ENCODE measurements at regions not wholly inside any gene's neighbourhood (a gene's known extent, or its start where the extent isn't known, plus 50 kb on each side); places are given as distances from the start of the nearest gene placed in this dataset.
"Not testable (repeated sequence)": the region's sequence is repeated elsewhere in the genome, so short reads cannot be mapped to it uniquely, and the experiment has no call there.

- no peak for DNase-seq (ENCODE audit: low read depth in 2 of 2)
These were observed 1266.2 kb downstream of the TMEM121 start for GRCh38 chr14:106792543-106792942.

GRCh38 chr14:106798166-106798565 lies 1271.8 kb downstream of the TMEM121 start:
- not testable (repeated sequence) for H3K4me1 ChIP-seq (ENCODE audit: control insufficient read depth, extremely low read depth, insufficient read depth, low read length); H2AFZ ChIP-seq (ENCODE audit: low read length); H3K36me3 ChIP-seq (ENCODE audit: control insufficient read depth, insufficient read depth, low read length); H3K27ac ChIP-seq (ENCODE audit: insufficient read depth, low read length); H3K9ac ChIP-seq (ENCODE audit: insufficient read depth, low read length); H3K4me3 ChIP-seq (replicated peaks in 1 of 4; ENCODE audit: control extremely low read depth in 1 of 4, insufficient read depth in 1 of 4, low read depth in 3 of 4, low read length in 4 of 4); DNase-seq (ENCODE audit: low read depth in 2 of 2); H3K79me2 ChIP-seq (ENCODE audit: control insufficient read depth, insufficient read depth, low read length); H3K27me3 ChIP-seq (ENCODE audit: control insufficient read depth, insufficient read depth, low read length); H4K20me1 ChIP-seq (ENCODE audit: control insufficient read depth, extremely low read depth, insufficient read depth, low read length); H3K9me3 ChIP-seq (ENCODE audit: control insufficient read depth, insufficient read depth, low read depth, low read length); H3K4me2 ChIP-seq (ENCODE audit: extremely low read depth, insufficient read depth, low read length)

More at GRCh38 chr14:106792543-106792942, 1266.2 kb downstream of the TMEM121 start:
- Histone ChIP-seq H3K4me1 (ENCODE audit: control insufficient read depth, extremely low read depth, insufficient read depth, low read length) (no peaks in the 10 kb centered on the region), H4K20me1 (ENCODE audit: control insufficient read depth, extremely low read depth, insufficient read depth, low read length) (no peaks in the 10 kb centered on the region), H2AFZ (ENCODE audit: low read length) (no peak overlapping the region), H3K4me3 (replicated peaks in 1 of 4; ENCODE audit: control extremely low read depth in 1 of 4, insufficient read depth in 1 of 4, low read depth in 3 of 4, low read length in 4 of 4) (no peak overlapping the region), H3K9me3 (ENCODE audit: control insufficient read depth, insufficient read depth, low read depth, low read length) (no peaks in the 10 kb centered on the region), H3K36me3 (ENCODE audit: control insufficient read depth, insufficient read depth, low read length) (no peaks in the 10 kb centered on the region), H3K27ac (ENCODE audit: insufficient read depth, low read length) (no peak overlapping the region), H3K4me2 (ENCODE audit: extremely low read depth, insufficient read depth, low read length) (no peak overlapping the region), H3K9ac (ENCODE audit: insufficient read depth, low read length) (no peak overlapping the region), H3K27me3 (ENCODE audit: control insufficient read depth, insufficient read depth, low read length) (no peaks in the 10 kb centered on the region), H3K79me2 (ENCODE audit: control insufficient read depth, insufficient read depth, low read length) (no peaks in the 10 kb centered on the region)
- no peak for TF ChIP-seq CTCF (conservative IDR thresholded peaks at IDR 0.05 in 1 of 2, IDR thresholded peaks at IDR 0.05 in 1 of 2; ENCODE audit: low read depth in 1 of 2, low read length in 2 of 2)
- no peak for TF ChIP-seq EZH2 (IDR thresholded peaks at IDR 0.05; ENCODE audit: low read length, missing control alignments)

GRCh38 chr14:106802413-106803364 lies 1276.3 kb downstream of the TMEM121 start:
- Histone ChIP-seq H2AFZ (ENCODE audit: low read length) (no peak overlapping the region), H3K4me1 (ENCODE audit: control insufficient read depth, extremely low read depth, insufficient read depth, low read length) (no peaks in the 10 kb centered on the region), H3K9ac (ENCODE audit: insufficient read depth, low read length) (no peak overlapping the region), H3K27ac (ENCODE audit: insufficient read depth, low read length) (no peak overlapping the region), H3K9me3 (ENCODE audit: control insufficient read depth, insufficient read depth, low read depth, low read length) (no peaks in the 10 kb centered on the region), H3K79me2 (ENCODE audit: control insufficient read depth, insufficient read depth, low read length) (no peaks in the 10 kb centered on the region), H3K36me3 (ENCODE audit: control insufficient read depth, insufficient read depth, low read length) (no peaks in the 10 kb centered on the region), H3K4me2 (ENCODE audit: extremely low read depth, insufficient read depth, low read length) (no peak overlapping the region), H4K20me1 (ENCODE audit: control insufficient read depth, extremely low read depth, insufficient read depth, low read length) (no peaks in the 10 kb centered on the region), H3K27me3 (ENCODE audit: control insufficient read depth, insufficient read depth, low read length) (no peaks in the 10 kb centered on the region), H3K4me3 (replicated peaks in 1 of 4; ENCODE audit: control extremely low read depth in 1 of 4, insufficient read depth in 1 of 4, low read depth in 3 of 4, low read length in 4 of 4) (no peak overlapping the region)
- DNase-seq (ENCODE audit: low read depth in 2 of 2): no peak
- TF ChIP-seq CTCF (conservative IDR thresholded peaks at IDR 0.05 in 1 of 2, IDR thresholded peaks at IDR 0.05 in 1 of 2; ENCODE audit: low read depth in 1 of 2, low read length in 2 of 2) (no peak), EZH2 (IDR thresholded peaks at IDR 0.05; ENCODE audit: low read length, missing control alignments) (no peak)
